HG03135 (cell line): ENCODE measurements at regions not wholly inside any gene's neighbourhood (a gene's known extent, or its start where the extent isn't known, plus 50 kb on each side); places are given as distances from the start of the nearest gene placed in this dataset.

ENCODE experiments used
- ATAC-seq: cut with Tn5 transposase; IDR thresholded peaks from one replicate; pipeline ENCODE4 v1.9.1; 2021; ENCODE audit warnings: mild to moderate bottlenecking, moderate library complexity; ENCODE audit not compliant: unreplicated experiment

DNA sequence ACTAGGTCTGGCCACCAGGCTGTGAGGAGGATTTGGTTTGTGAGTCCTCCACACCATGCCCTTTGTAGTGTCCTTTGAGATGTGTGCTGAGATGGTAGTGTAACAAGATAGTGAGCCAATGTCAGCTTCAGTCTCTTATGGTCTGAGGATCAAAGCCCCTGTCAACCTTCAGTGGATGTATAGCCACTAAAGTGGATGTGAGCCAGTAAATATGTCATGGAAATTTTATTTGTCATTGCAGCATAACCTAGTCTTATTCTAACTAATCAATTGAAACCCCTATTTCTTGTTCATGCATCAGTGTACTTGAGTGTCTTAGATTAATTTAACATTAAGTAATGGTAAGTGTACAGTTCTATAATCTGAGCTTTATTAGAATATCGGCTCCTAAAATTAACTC, 51.0 kb upstream of the WAC start:
- ATAC-seq, result no peak
